ENCODE measurements at regions not wholly inside any gene's neighbourhood (a gene's known extent, or its start where the extent isn't known, plus 50 kb on each side); places are given as distances from the start of the nearest gene placed in this dataset.

DNA sequence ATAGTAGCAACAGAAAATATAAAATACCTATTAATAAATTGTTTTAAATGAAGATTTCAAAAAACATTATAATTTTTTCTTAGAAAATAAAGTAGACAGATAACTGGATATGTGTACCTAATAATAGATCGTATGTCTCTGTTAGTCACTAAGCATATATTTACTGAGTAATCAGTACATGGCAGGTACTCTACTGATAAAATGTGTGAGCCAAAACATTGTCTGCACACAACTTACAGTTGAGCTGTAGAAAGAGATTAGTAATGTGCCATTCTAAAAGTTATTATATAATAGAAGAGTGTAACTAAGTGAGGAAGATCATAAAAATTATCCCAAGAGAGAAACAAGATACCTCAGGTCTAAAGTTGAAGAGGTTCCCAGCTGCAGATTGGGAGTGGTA is 929.9 kb upstream of the EPHA7 start:
- TF ChIP-seq, protein P1, sequence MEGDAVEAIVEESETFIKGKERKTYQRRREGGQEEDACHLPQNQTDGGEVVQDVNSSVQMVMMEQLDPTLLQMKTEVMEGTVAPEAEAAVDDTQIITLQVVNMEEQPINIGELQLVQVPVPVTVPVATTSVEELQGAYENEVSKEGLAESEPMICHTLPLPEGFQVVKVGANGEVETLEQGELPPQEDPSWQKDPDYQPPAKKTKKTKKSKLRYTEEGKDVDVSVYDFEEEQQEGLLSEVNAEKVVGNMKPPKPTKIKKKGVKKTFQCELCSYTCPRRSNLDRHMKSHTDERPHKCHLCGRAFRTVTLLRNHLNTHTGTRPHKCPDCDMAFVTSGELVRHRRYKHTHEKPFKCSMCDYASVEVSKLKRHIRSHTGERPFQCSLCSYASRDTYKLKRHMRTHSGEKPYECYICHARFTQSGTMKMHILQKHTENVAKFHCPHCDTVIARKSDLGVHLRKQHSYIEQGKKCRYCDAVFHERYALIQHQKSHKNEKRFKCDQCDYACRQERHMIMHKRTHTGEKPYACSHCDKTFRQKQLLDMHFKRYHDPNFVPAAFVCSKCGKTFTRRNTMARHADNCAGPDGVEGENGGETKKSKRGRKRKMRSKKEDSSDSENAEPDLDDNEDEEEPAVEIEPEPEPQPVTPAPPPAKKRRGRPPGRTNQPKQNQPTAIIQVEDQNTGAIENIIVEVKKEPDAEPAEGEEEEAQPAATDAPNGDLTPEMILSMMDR (conservative IDR thresholded peaks at IDR 0.05): no peak
- TF ChIP-seq ZFX (IDR thresholded peaks at IDR 0.05): no peak
